ENCODE measurements at regions not wholly inside any gene's neighbourhood (a gene's known extent, or its start where the extent isn't known, plus 50 kb on each side); places are given as distances from the start of the nearest gene placed in this dataset.

DNA sequence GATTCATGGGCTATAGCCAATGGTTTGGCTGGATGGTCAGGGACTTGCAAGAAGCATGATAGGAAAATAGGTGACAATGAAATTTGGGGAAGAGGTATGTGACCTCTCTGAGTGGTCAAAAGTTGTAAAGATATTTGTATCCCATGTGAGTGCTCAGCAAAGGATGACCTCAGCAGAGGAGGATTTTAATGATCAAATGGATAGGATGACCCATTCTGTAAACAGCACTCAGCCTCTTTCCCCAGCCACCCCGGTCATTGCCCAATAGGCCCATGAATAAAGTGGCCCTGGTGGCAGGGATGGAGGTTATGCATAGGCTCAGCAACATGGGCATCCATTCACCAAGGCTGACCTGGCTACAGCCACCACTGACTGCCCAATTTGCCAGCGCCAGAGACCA, 138.4 kb upstream of the SPDL1 start:
- DNase-seq, result no peak

DNA sequence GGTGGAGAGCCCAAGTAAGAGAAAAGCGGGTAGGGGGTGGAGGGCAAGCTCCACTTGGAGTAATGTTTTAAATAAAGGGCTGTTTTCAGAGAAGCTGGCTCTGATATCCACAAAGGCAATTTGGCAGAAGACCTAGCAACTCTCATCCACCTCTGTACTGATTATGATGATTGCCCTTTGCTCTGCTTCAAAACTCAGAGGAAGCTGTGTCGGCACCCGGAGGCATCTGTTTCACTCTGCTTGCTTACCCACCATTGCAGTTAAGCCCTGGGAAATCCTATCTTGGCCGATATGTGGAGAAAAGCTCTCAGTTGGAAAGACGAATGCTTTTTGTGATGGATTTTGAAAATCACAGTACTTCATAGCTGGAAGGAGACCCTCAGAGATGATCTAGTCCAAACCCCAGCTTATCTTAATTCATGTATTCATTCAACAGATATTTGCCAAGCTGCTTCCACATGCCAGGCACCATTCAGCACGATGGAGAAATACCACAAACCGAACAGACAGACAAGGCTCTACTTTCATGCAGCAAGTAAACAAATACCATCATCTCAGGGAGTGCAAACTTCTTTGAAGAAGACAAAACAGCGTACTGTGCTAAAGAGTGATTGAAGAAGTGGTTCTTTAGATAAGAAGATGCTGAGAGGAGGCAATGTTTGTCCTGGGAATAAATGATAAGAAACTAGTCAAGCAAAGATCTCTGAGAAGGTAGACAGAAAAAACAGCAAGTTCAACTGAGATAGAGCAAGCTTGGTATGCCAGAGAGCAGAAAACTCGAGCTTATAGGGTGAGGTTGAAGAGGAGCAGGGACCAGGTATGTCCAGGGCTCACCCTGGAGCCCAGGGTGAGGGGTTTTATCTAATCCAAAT, 140.4 kb upstream of the SPDL1 start:
- DNase-seq, result no peak

DNA sequence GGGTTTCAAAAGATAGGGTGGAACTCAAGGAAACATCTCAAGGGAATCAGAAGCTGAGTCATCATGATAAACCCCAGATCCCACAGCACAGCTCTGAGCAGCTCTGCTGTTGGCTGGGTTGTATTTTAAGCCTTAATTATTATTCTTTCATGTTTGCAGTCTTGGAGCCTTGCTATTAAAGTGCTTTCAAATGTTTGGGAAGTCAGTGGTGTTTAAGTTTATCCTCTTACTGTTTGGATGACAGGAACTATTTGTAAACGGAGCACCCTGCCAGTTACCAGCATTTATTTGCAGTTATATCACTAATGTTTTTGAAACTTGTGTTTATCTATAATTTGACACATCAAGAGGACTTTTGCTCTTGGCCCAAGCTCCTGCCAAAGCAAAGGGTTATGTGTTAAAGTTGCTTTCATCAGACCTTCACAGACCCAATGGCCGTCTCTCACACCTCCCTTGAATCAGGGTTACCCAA, 141.1 kb upstream of the SPDL1 start:
- no peak for DNase-seq

DNA sequence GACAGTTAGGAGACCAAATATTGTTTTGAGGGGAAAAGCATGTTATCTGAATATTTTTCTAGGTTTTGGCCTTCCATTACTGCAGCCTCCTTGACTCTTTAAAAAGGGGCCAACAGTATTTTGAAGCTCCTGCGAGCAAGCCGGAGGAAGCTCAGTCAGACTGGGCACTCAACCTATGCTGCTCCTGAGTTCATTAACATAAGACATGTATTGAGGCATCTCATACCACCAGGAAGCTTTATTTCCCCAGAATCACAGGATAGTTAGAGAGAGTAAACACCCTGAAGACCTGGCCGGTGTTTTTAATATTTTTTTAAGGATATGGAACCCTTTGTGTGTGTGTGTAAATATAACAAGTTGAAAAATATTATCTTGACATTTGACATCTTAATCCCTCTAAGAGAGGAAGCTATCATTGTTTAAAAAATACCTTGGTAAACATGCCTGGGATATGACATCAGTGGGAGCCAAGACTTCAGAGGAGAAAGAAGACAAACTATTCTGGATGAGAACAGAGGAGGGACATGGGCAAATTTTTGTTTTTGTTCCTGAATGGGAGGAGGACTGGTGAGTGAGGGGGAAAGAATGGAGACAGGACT, 139.3 kb upstream of the SLIT3 start:
- DNase-seq, result no peak

DNA sequence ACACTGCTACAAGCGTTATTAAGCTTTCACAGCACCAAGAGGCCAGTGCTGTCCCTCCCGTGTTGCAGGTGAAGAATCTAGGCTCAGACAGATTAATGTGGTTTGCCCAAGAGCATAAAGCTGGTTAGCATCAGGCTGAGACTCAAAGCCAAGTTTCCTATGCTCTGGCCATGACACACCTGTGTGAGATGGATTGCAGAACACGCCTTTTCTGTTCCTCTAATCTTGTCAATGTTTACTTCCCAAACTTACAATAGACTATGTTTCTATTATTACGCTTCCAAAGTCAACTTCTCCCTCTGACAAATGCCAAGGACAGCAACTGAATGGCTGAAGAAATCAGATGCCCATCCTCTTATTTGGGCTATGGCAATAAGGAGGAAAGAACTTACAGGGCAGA, 138.4 kb upstream of the SLIT3 start:
- DNase-seq, result no peak

DNA sequence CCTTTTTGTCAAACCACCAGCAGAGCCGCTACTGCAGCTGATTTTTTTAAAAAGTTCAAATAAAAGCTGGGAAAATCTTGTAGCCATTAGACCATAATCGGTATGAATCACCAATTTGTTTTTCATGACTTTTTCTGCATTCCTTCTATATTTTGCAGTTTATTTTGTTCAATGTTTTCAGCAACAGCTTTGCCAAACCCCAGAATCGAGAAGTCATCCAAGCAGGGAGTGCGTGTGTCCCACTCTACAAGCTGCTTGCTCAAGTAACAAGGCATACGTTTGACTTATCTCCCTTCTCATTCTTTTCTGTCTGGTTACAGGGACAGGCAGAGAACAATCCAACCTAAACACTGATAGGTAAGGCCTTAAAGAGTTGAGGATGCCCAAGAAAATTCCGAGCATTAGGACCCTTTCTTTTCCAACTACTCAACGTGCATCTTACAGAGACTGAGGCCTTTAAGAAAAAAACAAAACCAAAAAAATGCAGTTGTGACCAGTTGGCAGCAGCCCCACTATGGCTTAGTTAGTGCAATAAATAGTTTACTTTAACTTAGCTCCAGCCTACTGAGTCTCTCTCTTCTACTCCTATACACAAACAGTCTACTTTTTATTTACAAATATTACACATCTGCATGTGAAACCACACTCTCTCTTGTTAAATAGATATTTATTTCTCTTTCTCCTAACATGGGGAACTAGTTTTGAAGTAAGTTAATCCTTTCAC, 134.7 kb upstream of the SLIT3 start:
- DNase-seq, result no peak

DNA sequence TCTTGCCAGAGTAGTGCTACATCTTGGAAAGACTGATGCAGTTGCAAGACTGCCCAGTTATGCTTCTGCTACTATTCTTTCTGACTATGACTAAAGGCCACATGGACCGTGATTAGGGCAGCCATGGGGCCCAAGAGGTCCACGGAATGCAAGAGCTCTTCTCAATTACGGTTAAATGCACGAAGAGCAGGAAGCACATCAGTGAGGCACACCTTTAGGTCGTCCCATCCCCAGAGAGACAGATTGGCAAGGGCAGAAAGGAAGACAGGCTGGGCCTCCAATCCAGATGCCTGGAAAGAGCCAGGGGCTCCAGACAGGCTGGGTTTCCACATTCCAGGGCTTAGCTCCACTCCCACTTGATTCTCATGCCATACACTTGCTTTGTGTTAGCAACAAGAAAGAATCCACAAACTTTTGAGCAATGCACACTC, 132.3 kb upstream of the SLIT3 start:
- DNase-seq, result no peak

DNA sequence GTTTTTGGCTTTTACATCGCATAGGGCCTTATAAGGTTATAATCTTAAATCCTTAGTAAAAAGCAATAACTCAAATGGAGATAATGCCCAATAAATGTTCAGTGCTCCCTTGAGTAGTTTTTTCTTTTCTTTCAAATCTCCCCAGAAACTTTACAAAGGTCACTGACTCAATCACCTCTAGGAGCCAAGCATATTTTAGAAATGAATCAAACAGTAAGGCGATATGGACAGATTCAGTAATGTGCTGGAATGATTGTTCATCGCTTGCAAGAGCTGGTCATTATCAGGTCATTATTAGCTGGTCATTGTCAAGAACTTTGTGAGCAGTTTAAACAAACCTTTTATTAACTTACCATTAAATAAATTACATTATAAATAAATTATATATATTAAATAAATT, 130.4 kb upstream of the SLIT3 start:
- DNase-seq, result no peak

DNA sequence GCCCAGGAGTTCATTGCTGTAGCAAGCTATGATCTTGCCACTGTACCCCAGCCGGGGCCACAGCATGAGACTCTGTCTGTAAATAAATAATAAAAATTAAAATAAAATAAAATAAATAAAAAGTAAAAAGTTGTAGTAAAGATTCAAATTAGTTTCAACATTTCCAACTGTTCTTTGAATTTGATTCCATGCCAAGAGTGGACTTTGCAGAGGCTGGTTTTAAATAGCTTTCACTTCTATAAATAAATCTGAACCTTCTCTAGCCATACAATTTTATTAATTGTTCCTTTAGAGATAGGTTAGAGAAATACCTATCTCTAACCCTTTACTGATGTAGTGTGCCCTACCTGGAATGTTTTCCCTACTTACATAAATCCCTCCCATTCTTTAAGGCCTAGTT, 129.7 kb upstream of the SLIT3 start:
- no peak for DNase-seq

DNA sequence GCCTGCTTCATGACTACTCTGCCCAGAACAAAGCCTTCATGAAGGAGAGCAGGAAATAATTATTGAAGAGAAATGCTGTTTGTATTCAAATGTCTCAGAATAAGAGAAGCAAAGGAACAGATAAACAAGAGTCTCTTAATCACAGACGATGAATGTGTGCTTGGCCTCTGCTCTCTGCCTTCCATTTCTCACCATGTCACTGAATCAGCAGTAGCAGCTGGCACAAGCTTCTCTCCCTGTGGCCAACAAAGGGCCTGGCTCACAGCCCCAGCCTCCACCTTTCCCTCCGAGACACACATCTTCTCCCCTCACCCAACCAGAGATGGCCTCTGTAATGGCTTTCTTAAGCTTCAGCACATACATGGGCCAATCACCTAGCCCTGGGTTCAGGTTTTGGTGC, 128.1 kb upstream of the SLIT3 start:
- no peak for DNase-seq

DNA sequence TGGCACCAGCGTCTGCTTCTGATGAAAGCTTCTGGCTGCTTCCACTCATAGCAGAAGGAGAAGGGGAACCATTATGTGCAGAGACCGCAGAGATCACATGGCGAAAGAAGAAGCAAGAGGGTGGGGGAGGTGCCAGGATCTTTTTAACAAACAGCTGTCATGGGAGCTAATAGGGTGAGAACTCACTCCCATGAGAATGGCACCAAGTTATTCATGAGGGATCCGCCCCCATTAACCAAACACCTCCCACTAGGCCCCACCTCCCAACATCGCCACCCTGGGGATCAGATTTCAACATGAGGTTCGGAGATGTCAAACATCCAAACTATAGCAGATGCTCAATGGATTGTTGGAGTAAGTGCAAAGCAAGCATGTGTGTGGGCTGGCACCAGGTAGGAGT, 125.8 kb upstream of the SLIT3 start:
- DNase-seq, result no peak

DNA sequence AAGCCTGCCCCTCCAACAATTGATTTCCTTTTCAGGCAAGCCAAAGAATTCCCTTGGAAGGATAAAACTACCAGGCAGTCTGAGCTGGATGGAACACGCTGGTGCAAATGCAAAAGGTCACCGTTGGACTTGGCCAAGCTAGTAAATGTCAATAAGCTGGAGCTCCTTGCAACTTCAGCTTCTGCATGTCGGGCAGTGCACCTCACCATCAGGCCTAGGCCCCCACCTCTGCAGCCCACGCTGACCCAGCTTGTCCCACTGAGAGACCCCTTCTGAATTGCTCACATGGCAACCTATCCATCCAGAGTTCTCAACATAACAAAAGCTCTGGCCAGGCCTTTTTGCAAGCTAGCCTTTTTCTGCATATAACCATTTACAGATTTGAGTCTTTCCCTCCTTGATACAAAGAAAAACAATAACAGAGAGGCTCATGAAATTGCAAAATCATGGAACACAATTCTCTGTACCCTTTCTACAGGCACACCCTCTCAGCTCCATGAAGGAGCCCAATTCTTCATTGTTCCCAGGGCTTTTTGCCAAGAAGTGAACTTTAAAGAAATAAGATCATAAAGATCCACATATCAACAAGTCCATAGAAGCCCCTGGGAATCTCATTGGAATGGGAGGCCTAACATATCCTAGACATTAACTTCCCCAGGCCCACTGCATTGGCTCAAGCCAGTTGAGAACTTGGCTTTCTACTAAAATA, 123.9 kb upstream of the SLIT3 start:
- no peak for DNase-seq

DNA sequence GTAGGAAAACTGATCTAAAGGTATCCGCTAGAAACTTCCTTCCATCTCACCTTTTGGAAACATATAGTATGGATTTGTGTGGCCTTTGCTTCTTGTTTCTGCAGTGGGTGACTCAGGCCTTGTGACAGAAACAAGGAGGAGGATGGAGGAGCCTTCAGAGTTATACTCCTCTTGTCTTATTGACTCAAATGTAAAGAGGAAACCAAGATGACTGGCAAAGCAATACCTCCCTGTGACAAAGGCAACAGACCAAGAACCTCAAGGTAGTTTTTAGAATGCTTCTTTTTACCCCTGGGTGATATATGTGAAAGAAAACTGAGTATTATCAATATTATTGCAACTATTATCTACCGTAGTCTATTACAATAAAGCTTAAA, 123.3 kb upstream of the SLIT3 start:
- no peak for DNase-seq

DNA sequence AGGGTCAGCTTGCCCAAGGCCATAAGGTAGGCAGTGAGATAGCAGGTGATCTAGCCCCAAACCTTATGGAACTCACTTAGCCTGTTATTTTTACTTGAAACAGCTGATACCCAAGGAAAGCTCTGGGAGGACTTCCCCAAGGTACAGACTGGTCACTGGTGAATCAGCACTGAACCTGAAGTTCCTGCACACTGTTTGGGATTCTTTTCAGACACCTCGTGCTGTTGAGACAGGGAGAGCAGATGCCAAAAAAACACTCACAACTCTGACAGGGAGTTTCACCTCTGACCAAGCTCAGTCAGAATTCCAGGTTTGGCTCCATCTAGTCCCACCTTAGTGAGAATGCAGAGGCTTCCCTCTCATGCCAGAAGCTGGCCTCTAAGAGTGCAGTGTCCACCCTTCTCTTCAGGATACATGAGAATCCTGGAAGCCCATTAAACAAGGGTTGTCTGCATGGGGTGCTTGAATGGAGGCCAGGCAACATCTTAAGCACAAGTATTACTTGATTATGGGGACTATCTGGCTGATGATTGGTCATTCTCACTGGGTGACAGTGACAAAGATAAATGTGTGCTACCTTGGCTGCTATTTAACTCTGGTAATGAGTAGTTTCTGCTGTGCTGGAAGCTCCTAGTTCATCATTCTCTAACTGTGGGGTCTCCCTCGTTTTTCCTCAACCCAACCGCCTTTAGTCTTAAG, 122.8 kb upstream of the SLIT3 start:
- no peak for DNase-seq

DNA sequence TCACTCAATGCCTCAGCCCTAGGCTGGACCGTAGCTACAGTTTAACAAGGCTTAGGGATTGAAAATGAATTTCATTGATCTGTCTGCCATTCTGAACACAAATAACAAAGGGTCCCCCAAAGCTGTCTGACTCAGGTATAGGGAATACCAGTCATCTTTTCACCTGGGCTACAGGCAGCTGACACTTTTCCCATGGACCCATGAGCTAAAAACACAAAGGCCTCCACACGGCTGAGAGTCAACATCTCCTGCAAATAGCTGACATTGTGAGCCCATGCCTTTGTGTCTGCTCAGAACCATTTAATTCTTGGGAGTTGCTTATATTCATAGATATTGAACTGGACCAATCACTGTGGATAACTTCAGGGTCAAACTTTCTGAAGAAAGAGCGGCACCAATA, 121.1 kb upstream of the SLIT3 start:
- no peak for DNase-seq

DNA sequence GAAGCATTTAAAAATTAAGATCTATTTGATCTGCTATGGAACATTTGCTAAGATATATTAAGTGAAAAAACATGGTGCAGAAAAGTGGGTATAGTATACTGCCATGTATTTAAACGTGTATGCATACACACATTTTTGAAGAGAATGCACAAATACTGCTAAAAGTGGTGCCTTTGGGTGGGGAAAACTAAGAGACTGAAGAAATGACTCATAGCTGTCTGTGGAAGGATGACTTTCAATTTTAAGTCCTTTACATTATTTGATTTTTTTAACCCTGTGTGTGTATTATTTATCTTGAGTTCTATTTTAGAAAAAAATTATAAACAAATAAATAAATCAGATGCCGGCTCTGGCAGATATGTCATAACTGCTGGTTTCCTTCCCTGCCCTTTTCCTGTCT, 120.7 kb upstream of the SLIT3 start:
- no peak for DNase-seq

DNA sequence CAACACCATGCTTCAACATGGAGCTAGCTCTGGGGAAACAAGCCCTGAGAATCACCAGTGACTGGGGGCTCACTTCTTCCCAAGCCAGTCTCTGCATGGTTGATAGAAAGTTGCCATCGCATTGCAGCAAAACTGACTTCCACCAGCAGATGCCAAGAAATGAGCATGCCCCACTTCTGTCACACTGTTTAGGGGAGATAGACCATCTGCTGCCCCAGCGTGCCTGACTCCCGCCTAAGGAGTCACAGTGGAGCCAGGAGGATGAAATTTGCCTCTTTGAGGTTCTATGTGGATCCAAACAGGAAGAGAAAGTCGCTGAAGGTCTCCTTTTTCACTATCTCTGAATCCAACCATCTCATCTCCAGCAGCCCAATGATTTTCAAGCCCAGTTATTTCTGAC, 116.7 kb upstream of the SLIT3 start:
- no peak for DNase-seq

DNA sequence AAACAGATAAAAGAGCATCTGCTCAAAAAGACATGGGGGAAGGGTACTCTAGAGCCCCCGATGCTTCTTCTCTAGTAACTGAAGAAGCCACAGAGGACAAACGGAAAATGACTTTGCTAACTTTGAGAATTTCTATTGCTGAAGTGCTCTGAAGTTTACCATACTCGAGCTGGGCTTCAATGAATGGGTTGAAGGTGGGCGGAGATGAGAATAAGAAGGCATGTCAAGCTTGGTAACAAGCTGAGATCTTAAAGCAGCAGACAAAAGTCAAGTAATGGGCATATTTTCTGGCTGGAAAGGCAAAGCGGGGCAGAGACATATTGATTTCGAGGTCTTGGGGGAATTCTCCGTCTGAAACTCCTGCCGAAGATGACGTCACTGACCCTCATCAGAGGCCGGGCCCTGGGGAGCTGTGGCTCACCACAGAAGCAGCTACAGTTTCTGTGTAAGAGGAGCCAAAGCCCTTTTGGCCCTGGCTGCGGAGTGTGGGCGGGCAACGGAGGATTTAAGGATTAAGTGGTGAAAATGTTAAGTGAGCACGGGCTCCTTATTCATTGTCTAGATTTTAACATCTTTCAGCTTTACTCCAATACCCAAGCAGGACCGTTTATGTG, 115.8 kb upstream of the SLIT3 start:
- DNase-seq, result peak; percentile 84

DNA sequence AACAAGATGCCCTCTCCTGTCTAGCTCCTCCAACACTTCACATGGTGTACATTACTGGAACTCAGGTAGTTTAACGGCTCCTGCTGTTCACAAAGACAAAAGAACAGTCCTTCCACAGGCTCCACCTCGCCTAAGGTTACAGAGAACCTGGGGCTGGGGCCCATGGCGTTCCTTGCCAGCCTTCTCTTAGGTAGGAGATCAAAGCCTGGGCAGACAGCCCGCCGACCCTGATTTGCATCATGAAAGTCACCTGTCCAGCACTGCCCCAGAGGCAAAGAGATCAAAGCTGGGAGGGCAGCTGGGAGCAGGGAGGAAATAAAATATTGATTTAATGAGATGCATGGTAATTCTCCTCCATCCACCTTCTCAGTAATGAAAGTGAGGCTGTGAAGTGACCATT, 115.0 kb upstream of the SLIT3 start:
- DNase-seq, result no peak

DNA sequence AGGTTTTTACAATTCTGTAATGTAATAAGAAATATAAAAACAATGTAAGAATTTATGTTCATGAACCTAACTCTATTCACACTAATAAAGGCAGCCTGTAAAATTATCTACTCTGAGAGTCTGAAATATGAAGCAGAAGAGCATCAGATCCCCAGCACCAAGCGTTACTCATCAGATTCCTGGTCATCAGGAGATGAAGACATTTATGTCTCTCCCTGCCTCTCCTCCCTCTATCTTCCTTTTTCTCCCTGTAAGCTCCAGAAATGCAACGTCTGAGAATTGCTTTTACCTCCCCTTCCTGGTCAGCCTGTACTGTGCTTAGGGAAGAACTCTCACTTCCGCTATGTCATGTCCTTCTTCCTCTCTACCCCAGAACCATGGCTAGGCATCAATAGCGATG, 114.4 kb upstream of the SLIT3 start:
- DNase-seq, result no peak

DNA sequence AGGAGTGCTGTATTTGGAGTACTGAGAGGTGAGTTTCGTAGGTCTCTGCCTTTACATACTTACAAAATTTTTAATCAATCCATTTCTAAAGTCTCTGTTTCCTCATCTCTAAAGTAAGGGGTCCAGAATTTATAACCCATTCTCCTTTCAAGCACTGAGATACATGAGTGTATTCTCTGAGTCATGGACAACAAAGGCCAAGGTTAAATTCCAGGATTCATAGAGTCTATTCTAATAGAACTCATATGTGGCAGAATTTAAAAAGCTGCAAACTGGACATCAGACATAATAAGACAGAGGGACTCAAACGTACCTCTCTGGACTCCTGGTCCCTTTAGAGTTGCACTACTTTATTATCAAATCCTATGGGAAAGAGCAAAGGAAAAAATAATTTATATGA, 112.5 kb upstream of the SLIT3 start:
- DNase-seq, result no peak

DNA sequence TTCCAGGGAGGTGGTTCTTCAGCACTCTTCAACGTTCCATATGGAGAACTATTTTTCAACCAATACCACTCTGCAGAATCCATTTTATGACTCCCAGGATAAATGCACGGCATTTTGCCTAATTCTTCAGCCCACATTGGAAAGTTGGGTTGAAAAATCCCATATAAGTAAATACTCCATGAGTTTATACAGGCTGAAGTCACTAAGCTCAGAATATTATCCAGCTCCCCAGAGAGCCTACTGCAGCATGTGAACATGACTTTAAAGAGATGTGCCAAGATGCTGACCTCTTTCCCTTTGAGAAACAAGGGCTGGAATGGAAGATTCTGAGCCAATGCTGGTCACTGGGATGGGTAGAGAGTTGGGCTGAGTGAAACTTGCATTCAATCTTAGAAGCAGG, 111.9 kb upstream of the SLIT3 start:
- no peak for DNase-seq

Data from right hindlimb (tissue), 1 donor.